ENCODE measurements at regions not wholly inside any gene's neighbourhood (a gene's known extent, or its start where the extent isn't known, plus 50 kb on each side); places are given as distances from the start of the nearest gene placed in this dataset.

- Histone ChIP-seq H3K4me1 (ENCODE audit: insufficient read depth) (peaks cover 17% of the 10 kb centered on the region), H3K79me2 (no peaks in the 10 kb centered on the region), H4K20me1 (ENCODE audit: insufficient read depth, poor library complexity, severe bottlenecking) (no peaks in the 10 kb centered on the region), H3K4me2 (peak overlapping the region; percentile 60), H3K36me3 (replicated peaks; ENCODE audit: insufficient read depth, low read depth) (no peaks in the 10 kb centered on the region), H3K9me2 (replicated peaks; ENCODE audit: insufficient read depth) (no peaks in the 10 kb centered on the region), H2AFZ (peak overlapping the region; percentile 7), H3K27me3 (no peaks in the 10 kb centered on the region), H3K9me3 (ENCODE audit: low read depth) (no peaks in the 10 kb centered on the region), H3K4me3 (no peak overlapping the region), H3K27ac (no peak overlapping the region)
- no peak for DNase-seq (ENCODE audit: low spot score)
- TF ChIP-seq EZH2 (IDR thresholded peaks at IDR 0.05; ENCODE audit: borderline replicate concordance) (no peak), CTCF (IDR thresholded peaks at IDR 0.05; ENCODE audit: poor library complexity) (no peak), EZH2phosphoT487 (IDR thresholded peaks at IDR 0.05; ENCODE audit: low read depth, severe bottlenecking, unreplicated experiment) (no peak)
Measured at GRCh38 chr2:57877811-57878170, 168.8 kb upstream of the VRK2 start.

- no peaks in the 10 kb centered on the region for H3K9me2 ChIP-seq (replicated peaks; ENCODE audit: insufficient read depth)
- H4K20me1 ChIP-seq (ENCODE audit: insufficient read depth, poor library complexity, severe bottlenecking): no peaks in the 10 kb centered on the region
- TF ChIP-seq EZH2 (IDR thresholded peaks at IDR 0.05; ENCODE audit: borderline replicate concordance): no peak
- TF ChIP-seq CTCF (IDR thresholded peaks at IDR 0.05; ENCODE audit: poor library complexity): no peak
- TF ChIP-seq EZH2phosphoT487 (IDR thresholded peaks at IDR 0.05; ENCODE audit: low read depth, severe bottlenecking, unreplicated experiment): no peak
- no peak overlapping the region for H3K27ac ChIP-seq
- H3K4me1 ChIP-seq (ENCODE audit: insufficient read depth): peaks cover 17% of the 10 kb centered on the region
- no peaks in the 10 kb centered on the region for H3K27me3 ChIP-seq
- no peaks in the 10 kb centered on the region for H3K79me2 ChIP-seq
- DNase-seq (ENCODE audit: low spot score): no peak
- H2AFZ ChIP-seq: peak overlapping the region; percentile 7
- peak overlapping the region; percentile 60 for H3K4me2 ChIP-seq
- no peak overlapping the region for H3K4me3 ChIP-seq
- no peaks in the 10 kb centered on the region for H3K36me3 ChIP-seq (replicated peaks; ENCODE audit: insufficient read depth, low read depth)
- H3K9me3 ChIP-seq (ENCODE audit: low read depth): no peaks in the 10 kb centered on the region
- WGBS (ENCODE audit: low lambda C conversion rate, missing lambda C conversion rate): 65% methylated on average over 11 of the region's 11 CpGs
Measured at GRCh38 chr2:57878171-57878865, 168.3 kb upstream of the VRK2 start.

GRCh38 chr2:57878866-57879210 lies 167.8 kb upstream of the VRK2 start:
- Histone ChIP-seq H2AFZ (no peak overlapping the region), H3K4me3 (no peak overlapping the region), H3K36me3 (replicated peaks; ENCODE audit: insufficient read depth, low read depth) (no peaks in the 10 kb centered on the region), H3K27me3 (no peaks in the 10 kb centered on the region), H4K20me1 (ENCODE audit: insufficient read depth, poor library complexity, severe bottlenecking) (no peaks in the 10 kb centered on the region), H3K79me2 (no peaks in the 10 kb centered on the region), H3K9me2 (replicated peaks; ENCODE audit: insufficient read depth) (no peaks in the 10 kb centered on the region), H3K4me2 (no peak overlapping the region), H3K27ac (no peak overlapping the region), H3K9me3 (ENCODE audit: low read depth) (no peaks in the 10 kb centered on the region), H3K4me1 (ENCODE audit: insufficient read depth) (peaks cover 17% of the 10 kb centered on the region)
- TF ChIP-seq EZH2 (IDR thresholded peaks at IDR 0.05; ENCODE audit: borderline replicate concordance): no peak
- DNase-seq (ENCODE audit: low spot score): no peak
- WGBS (ENCODE audit: low lambda C conversion rate, missing lambda C conversion rate): 94% methylated on average over 2 of the region's 2 CpGs

GRCh38 chr2:57880446-57880845 lies 166.2 kb upstream of the VRK2 start:
- no peak overlapping the region for H3K4me2 ChIP-seq
- WGBS (ENCODE audit: low lambda C conversion rate, missing lambda C conversion rate): 83% methylated on average over 4 of the region's 4 CpGs
- TF ChIP-seq EZH2 (IDR thresholded peaks at IDR 0.05; ENCODE audit: borderline replicate concordance) (no peak), EZH2phosphoT487 (IDR thresholded peaks at IDR 0.05; ENCODE audit: low read depth, severe bottlenecking, unreplicated experiment) (no peak), CTCF (IDR thresholded peaks at IDR 0.05; ENCODE audit: poor library complexity) (no peak)
- H3K4me3 ChIP-seq: no peak overlapping the region
- H3K9me3 ChIP-seq (ENCODE audit: low read depth): no peaks in the 10 kb centered on the region
- H3K4me1 ChIP-seq (ENCODE audit: insufficient read depth): peaks cover 17% of the 10 kb centered on the region
- no peak for DNase-seq (ENCODE audit: low spot score)
- no peak overlapping the region for H2AFZ ChIP-seq
- no peaks in the 10 kb centered on the region for H3K27me3 ChIP-seq
- H4K20me1 ChIP-seq (ENCODE audit: insufficient read depth, poor library complexity, severe bottlenecking): no peaks in the 10 kb centered on the region
- H3K36me3 ChIP-seq (replicated peaks; ENCODE audit: insufficient read depth, low read depth): no peaks in the 10 kb centered on the region
- H3K9me2 ChIP-seq (replicated peaks; ENCODE audit: insufficient read depth): no peaks in the 10 kb centered on the region
- H3K27ac ChIP-seq: no peak overlapping the region
- H3K79me2 ChIP-seq: no peaks in the 10 kb centered on the region

All from hepatocyte (in vitro differentiated cells).